KOPT-K1 (cell line): ENCODE measurements at regions not wholly inside any gene's neighbourhood (a gene's known extent, or its start where the extent isn't known, plus 50 kb on each side); places are given as distances from the start of the nearest gene placed in this dataset.
"Not testable (repeated sequence)": the region's sequence is repeated elsewhere in the genome, so short reads cannot be mapped to it uniquely, and the experiment has no call there.

Experiments
- H3K27ac ChIP-seq: fragments of 200-600 bp; sonication (generic); 2 replicates; pipeline ENCODE4 v1.5.1; 2016; ENCODE audit warnings: antibody characterized with exemption, mild to moderate bottlenecking, low read depth, low read length; ENCODE audit not compliant: poor library complexity, severe bottlenecking
- H3K36me3 ChIP-seq: fragments of 200-600 bp; sonication (generic); 2 replicates; pipeline ENCODE4 v1.5.1; 2017; ENCODE audit warnings: antibody characterized with exemption, mild to moderate bottlenecking, low read length, moderate library complexity; ENCODE audit not compliant: insufficient read depth
- H3K9me3 ChIP-seq: fragments of 200-600 bp; sonication (generic); 2 replicates; pipeline ENCODE4 v1.5.1; 2017; ENCODE audit warnings: antibody characterized with exemption, low read length, mild to moderate bottlenecking; ENCODE audit not compliant: insufficient read depth, poor library complexity, severe bottlenecking

DNA sequence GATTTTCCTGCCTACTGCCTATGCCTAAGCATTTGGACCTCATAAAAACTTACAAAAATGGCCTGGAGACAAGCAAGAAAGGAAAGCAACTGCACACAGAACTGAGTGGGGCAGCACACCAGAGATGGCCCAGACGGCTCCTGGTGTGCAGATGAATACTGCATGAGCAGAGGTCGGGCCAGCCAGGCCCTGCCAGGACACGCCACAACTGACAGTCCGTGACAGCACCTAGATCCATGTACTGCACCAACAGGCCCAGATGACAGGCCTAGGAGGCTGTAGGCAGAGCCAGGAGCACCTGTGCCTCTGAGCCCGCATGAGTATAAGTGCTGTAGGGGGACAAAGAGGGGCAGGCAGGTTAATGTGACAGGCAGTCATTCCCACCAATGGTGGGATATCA, 160.2 kb downstream of the IGLL1 start:
- no peaks in the 10 kb centered on the region for H3K36me3 ChIP-seq
- no peak overlapping the region for H3K27ac ChIP-seq
- no peaks in the 10 kb centered on the region for H3K9me3 ChIP-seq

DNA sequence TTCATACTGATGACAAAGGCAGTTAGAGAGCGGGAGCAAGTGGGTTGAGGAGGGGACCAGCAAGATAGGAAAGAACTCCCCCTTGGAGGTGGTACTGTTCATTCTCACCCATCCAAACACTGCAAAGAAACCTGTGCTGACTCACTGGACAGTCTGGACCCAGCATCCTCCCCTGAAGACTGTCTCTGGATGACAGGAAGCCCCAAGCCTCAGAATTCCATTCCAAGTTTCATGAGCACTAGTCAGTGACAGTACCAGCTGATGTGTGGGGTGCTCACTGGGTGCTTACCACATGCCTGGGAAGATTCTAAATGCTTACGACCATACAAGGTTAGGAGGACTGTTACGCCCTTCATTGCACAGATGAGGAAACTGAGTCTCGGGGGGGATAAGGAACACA, 160.9 kb downstream of the IGLL1 start:
- Histone ChIP-seq H3K36me3 (no peaks in the 10 kb centered on the region), H3K9me3 (no peaks in the 10 kb centered on the region), H3K27ac (no peak overlapping the region)

GRCh38 chr22:23418159-23418788, 161.8 kb downstream of the IGLL1 start:
- Histone ChIP-seq H3K9me3 (no peaks in the 10 kb centered on the region), H3K36me3 (no peaks in the 10 kb centered on the region), H3K27ac (no peak overlapping the region)

DNA sequence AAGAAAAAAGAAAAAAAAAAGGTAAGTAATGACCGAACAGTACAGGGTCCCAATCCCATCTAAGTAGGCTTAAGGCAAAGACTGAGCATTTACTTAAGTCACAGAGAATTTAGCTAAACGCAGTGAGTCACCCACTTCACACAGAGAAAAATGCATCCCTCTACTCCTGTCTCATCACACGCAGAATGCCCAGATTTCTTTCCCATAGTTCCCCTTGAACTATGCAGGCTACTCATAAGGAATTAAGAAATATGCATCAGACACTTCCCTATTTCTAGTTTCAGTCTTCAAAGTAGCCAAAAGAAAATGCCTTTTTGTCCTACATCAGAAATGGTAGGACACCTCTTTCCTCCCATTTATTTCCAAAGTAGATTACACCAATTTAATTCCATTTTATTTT, 162.8 kb downstream of the IGLL1 start:
- not testable (repeated sequence) for H3K27ac ChIP-seq, H3K36me3 ChIP-seq, H3K9me3 ChIP-seq

- not testable (repeated sequence) for H3K27ac ChIP-seq, H3K36me3 ChIP-seq, H3K9me3 ChIP-seq
Measured at GRCh38 chr22:23416169-23416690, 163.9 kb downstream of the IGLL1 start.

GRCh38 chr22:23415490-23415851, 164.6 kb downstream of the IGLL1 start:
- no peaks in the 10 kb centered on the region for H3K36me3 ChIP-seq
- H3K9me3 ChIP-seq = no peaks in the 10 kb centered on the region
- no peak overlapping the region for H3K27ac ChIP-seq

- Histone ChIP-seq H3K27ac (no peak overlapping the region), H3K9me3 (no peaks in the 10 kb centered on the region), H3K36me3 (no peaks in the 10 kb centered on the region)
Measured at GRCh38 chr22:23414727-23415489, 165.2 kb downstream of the IGLL1 start.

- Histone ChIP-seq H3K36me3 (no peaks in the 10 kb centered on the region), H3K9me3 (no peaks in the 10 kb centered on the region), H3K27ac (peak overlapping the region; percentile 42)
Measured at GRCh38 chr22:23411739-23412138, 168.4 kb downstream of the IGLL1 start.

- Histone ChIP-seq H3K27ac (no peak overlapping the region), H3K36me3 (no peaks in the 10 kb centered on the region), H3K9me3 (no peaks in the 10 kb centered on the region)
Measured at GRCh38 chr22:23410411-23410810, 169.7 kb downstream of the IGLL1 start.

DNA sequence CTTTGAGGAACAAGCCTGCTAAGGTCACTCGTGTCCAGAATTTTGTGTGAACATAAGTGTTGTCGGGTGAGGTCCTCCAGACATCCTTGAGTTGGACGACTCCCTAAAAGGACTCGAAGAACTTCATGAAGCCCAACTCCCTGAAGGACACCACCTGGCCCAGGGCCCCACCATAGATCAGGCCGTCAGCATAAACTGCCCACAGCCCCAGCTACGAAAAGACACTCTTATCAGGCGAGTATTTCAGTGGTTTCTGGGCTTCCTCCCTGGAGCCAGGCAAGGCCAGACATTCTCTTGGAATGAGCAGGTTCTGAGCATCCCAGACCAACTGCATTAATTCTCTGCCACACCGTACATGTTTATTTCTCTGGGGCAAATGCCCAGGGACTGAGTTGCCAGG, 170.1 kb downstream of the IGLL1 start:
- Histone ChIP-seq H3K9me3 (no peaks in the 10 kb centered on the region), H3K27ac (no peak overlapping the region), H3K36me3 (no peaks in the 10 kb centered on the region)

- no peak overlapping the region for H3K27ac ChIP-seq
- H3K9me3 ChIP-seq = no peaks in the 10 kb centered on the region
- H3K36me3 ChIP-seq = no peaks in the 10 kb centered on the region
Measured at GRCh38 chr22:23408321-23408720, 171.8 kb downstream of the IGLL1 start.

DNA sequence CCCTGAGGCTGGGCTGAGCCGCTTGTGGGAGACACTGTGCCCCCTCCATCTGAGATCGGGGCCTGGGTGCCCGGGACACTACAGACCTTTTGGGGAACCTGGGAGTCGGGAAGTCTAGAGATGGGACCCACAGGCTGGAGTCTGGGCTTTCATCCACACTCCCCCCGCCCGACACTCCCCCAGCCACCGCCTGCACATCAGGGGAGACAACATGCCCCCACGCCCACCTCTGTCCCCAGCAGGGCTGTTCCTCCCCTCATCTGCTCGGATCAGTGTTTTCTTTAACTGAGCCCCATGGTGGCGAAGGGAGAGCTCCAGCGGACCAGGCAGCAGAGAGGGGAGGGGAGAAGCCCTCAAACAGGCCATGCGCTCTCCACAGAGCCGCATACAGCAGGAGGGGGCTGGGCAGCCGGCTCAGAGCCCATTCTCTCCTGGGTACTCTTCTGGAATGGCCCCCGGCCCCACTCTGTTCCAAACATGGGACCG, 174.7 kb downstream of the IGLL1 start:
- Histone ChIP-seq H3K36me3 (no peaks in the 10 kb centered on the region), H3K27ac (no peak overlapping the region), H3K9me3 (no peaks in the 10 kb centered on the region)

DNA sequence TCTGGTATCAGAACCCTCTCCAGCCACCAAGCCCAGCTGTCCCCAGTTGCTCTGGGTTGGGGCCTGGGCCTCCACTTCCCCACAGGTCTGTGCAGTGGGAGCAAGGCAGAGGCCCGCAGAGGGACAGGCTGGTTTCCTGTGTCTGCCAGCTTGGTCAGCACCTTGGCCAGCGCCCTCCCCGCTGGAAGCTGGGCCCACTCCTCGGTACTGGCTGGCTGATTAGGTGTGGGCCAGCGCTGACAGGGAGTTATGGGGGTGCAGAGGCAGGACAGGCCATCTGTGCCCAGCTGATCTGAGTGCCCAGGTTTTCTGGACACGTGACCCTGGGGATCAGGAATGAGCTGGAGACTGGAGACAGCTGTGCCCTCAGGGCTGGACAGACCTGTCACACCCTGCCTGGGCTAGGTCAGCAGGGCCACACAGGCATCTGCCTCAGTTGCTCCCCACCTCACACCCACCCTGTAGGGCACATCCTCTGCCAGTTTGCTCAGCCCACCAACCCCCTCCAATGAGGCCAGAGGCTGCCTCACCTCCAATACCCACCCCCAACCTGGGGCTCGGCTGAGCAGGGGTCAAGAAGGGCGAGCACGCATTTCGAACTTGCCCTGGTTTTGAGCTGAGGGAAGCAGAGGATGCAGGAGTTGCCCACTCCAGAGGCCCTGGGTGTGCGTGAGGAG, 175.3 kb downstream of the IGLL1 start:
- Histone ChIP-seq H3K36me3 (no peaks in the 10 kb centered on the region), H3K9me3 (no peaks in the 10 kb centered on the region), H3K27ac (no peak overlapping the region)

- Histone ChIP-seq H3K27ac (no peak overlapping the region), H3K36me3 (no peaks in the 10 kb centered on the region), H3K9me3 (no peaks in the 10 kb centered on the region)
Measured at GRCh38 chr22:23403720-23404688, 176.1 kb downstream of the IGLL1 start.
